Esophagus squamous epithelium (tissue), 4 donors: ENCODE measurements at regions not wholly inside any gene's neighbourhood (a gene's known extent, or its start where the extent isn't known, plus 50 kb on each side); places are given as distances from the start of the nearest gene placed in this dataset.

ENCODE experiments used
- POLR2A ChIP-seq, 4 donors: fragments of 450-650 bp; IDR thresholded peaks; one replicate each; pipeline ENCODE4 v1.6.1; 2017; ENCODE audit warnings: antibody characterized with exemption in 4 of 4, mild to moderate bottlenecking in 4 of 4, moderate library complexity in 3 of 4
- TF ChIP-seq, protein P1 (sequence below), 6 experiments: fragments of 450-650 bp in 4 of 6; fragments of 200-600 bp in 2 of 6; sonication (generic) in 2 of 6; IDR thresholded peaks; one replicate each; pipeline ENCODE4 v1.5.1; 2016 to 2019; ENCODE audit warnings: antibody characterized with exemption in 6 of 6, mild to moderate bottlenecking in 4 of 6, moderate library complexity in 4 of 6

DNA sequence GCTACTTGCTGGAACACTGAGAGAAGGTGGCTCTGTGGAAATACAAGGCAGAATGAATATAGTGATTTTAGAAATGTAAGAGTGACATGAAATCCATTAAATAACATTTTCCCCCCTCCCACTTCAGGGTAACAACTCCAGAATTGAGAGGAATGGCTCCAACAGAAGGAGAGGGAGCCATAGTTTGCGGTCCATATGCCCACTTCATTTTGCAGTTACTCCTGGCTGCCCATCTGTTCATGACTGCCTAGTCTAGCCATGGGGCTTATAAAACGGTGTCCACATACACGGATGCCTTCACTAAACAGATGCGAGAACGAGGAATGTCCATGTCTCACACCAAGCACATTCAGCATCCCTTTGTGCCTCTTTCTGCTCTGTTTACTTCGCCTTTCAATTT, 186.7 kb downstream of the TMEM38B start:
- TF ChIP-seq, protein P1, sequence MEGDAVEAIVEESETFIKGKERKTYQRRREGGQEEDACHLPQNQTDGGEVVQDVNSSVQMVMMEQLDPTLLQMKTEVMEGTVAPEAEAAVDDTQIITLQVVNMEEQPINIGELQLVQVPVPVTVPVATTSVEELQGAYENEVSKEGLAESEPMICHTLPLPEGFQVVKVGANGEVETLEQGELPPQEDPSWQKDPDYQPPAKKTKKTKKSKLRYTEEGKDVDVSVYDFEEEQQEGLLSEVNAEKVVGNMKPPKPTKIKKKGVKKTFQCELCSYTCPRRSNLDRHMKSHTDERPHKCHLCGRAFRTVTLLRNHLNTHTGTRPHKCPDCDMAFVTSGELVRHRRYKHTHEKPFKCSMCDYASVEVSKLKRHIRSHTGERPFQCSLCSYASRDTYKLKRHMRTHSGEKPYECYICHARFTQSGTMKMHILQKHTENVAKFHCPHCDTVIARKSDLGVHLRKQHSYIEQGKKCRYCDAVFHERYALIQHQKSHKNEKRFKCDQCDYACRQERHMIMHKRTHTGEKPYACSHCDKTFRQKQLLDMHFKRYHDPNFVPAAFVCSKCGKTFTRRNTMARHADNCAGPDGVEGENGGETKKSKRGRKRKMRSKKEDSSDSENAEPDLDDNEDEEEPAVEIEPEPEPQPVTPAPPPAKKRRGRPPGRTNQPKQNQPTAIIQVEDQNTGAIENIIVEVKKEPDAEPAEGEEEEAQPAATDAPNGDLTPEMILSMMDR (IDR thresholded peaks at IDR 0.05), result no peak
- TF ChIP-seq POLR2A (IDR thresholded peaks at IDR 0.05), result no peak
